AG04449 (cell line): ENCODE measurements at regions not wholly inside any gene's neighbourhood (a gene's known extent, or its start where the extent isn't known, plus 50 kb on each side); places are given as distances from the start of the nearest gene placed in this dataset.

Experiments used
- CTCF ChIA-PET: fragments of 350-600 bp; formaldehyde crosslinking; extraction: SDS; loops from one replicate; lab custom pipeline; 2021; ENCODE audit warnings: antibody characterized with exemption; lab: Yijun Ruan, JAX
- POLR2A ChIA-PET: fragments of 400-600, 350-600 bp; formaldehyde crosslinking; extraction: SDS; loops from one replicate; lab custom pipeline; 2020; ENCODE audit warnings: antibody characterized with exemption, inconsistent platforms; lab: Yijun Ruan, JAX
- DNase-seq: peaks from one replicate; pipeline ENCODE4 v3.0.0-alpha.2; 2010; ENCODE audit warnings: low read depth, low spot score
- H3K4me3 ChIP-seq: 2 replicates; pipeline ENCODE4 v1.5.1; 2011; ENCODE audit warnings: low read depth, mild to moderate bottlenecking, control low read depth, low read length
- TF ChIP-seq, protein P1 (sequence below): IDR thresholded peaks from one replicate; pipeline ENCODE4 v1.5.1; 2011; ENCODE audit warnings: mild to moderate bottlenecking, moderate library complexity, low read length, control low read depth, inconsistent platforms; ENCODE audit not compliant: insufficient read depth; ENCODE audit errors: missing control alignments

DNA sequence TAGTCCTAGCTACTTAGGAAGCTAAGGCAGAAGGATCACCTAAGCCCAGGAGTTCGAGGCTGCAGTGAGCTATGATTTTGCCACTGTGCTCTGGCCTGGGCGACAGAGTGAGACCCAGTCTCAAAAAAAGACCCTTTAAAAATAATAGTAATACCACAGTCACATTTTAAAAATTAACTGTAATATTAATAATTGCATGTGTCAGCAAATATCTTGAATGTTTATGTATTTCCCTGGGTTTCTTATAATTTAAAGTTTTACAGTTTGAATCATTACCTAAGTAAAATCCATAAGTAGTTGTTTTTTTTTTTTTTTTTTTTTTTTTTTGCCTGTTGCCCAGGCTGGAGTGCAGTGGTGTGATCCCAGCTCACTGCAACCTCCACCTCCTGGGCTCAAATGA is 69.2 kb downstream of the LYZL2 start:
- TF ChIP-seq, protein P1, sequence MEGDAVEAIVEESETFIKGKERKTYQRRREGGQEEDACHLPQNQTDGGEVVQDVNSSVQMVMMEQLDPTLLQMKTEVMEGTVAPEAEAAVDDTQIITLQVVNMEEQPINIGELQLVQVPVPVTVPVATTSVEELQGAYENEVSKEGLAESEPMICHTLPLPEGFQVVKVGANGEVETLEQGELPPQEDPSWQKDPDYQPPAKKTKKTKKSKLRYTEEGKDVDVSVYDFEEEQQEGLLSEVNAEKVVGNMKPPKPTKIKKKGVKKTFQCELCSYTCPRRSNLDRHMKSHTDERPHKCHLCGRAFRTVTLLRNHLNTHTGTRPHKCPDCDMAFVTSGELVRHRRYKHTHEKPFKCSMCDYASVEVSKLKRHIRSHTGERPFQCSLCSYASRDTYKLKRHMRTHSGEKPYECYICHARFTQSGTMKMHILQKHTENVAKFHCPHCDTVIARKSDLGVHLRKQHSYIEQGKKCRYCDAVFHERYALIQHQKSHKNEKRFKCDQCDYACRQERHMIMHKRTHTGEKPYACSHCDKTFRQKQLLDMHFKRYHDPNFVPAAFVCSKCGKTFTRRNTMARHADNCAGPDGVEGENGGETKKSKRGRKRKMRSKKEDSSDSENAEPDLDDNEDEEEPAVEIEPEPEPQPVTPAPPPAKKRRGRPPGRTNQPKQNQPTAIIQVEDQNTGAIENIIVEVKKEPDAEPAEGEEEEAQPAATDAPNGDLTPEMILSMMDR: no peak
- ChIA-PET POLR2A (no interaction called here), CTCF (interaction anchor here (7.1 kb wide), 1 partner anchor 22 kb away, joined by 52 read pairs; no protein-coding TSS in a partner anchor)
- DNase-seq: no peak
- H3K4me3 ChIP-seq: no peak overlapping the region

DNA sequence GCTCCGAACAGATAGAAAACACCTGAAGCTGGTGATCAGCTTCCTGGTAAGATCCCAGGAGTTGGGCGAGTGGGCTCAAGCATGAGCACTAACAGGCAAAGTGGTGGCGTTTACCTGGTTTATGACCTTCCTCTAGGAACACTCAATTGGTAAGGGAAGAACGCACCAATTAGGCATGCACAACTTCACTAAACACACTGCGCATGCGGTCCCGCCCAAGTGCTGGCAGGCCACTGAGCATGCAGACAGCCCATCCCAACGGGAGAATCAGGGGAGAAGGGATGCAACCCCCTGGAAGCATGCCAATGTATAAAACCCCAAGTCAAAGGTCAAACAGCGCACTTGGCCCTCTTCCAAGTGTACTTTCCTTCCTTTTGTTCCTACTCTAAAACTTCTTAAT is 70.4 kb downstream of the LYZL2 start:
- H3K4me3 ChIP-seq: no peak overlapping the region
- DNase-seq: no peak
- TF ChIP-seq, protein P1: no peak
- POLR2A ChIA-PET: no interaction called here
- CTCF ChIA-PET: interaction anchor here (7.1 kb wide), 1 partner anchor 23 kb away, joined by 52 read pairs; no protein-coding TSS in a partner anchor

DNA sequence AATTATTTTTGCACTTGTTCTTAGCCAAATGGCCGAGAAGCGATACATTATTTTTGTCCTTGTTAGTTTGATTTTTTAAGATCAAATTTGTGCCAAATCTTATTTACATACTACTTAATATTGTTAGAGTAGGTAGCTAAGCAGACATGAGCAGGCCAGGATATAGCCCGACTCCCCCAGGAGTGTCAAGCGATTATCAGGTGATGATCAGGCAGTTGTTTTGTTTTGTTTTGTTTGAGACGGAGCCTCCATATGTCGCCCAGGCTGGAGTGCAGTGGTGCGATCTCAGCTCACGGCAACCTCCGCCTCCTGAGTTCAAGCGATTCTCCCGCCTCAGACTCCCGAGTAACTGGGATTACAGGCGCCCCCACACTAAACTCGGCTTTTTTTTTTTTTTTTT is 71.1 kb downstream of the LYZL2 start:
- TF ChIP-seq, protein P1: no peak
- ChIA-PET CTCF (no interaction called here), POLR2A (no interaction called here)
- no peak overlapping the region for H3K4me3 ChIP-seq
- no peak for DNase-seq

DNA sequence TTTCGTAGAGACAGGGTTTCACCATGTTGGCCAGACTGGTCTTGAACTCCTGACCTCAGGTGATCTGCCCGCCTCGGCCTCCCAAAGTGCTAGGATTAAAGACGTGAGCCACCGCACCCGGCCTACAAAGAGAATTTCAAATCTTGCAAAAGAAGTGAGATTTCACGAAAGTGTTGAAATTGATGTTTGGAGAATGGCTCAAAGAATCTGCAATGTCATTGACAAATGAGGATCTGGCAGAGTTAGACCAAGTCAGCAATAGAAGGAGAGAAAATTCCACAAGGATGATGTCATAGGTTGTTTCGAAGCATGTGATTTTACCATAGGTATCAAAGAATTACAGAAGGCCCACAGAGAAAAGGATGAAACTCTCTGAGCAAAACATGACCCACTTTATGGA is 71.7 kb downstream of the LYZL2 start:
- DNase-seq: no peak
- ChIA-PET POLR2A (no interaction called here), CTCF (no interaction called here)
- TF ChIP-seq, protein P1: no peak
- H3K4me3 ChIP-seq: no peak overlapping the region

DNA sequence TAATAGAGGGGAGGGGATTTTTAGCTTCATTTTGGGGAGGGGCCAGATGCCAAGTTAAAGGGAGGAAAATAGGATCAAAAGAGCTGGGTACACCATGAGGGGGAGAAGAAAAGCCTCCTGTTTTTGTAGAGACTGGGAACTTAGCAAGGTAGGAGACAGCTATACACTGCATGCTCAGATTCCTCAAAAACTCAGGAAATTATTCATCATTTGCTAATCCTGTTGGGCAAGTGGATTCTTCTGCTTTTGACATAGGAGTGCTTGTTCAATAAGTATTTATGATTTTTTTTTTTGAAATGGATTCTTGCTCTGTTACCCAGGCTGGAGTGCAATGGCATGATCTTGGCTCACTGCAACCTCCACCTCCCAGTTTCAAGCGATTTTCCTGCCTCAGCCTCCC is 73.4 kb downstream of the LYZL2 start:
- TF ChIP-seq, protein P1: no peak
- no peak for DNase-seq
- CTCF ChIA-PET: interaction anchor here (0.6 to 2.0 kb wide), 10 partner anchors 9 to 169 kb away, joined by 3 to 13 read pairs (median 4); no protein-coding TSS in a partner anchor
- POLR2A ChIA-PET: interaction anchor here (0.6 kb wide), 1 partner anchor 1593 kb away, joined by 3 read pairs; no protein-coding TSS in a partner anchor
- H3K4me3 ChIP-seq: no peak overlapping the region

DNA sequence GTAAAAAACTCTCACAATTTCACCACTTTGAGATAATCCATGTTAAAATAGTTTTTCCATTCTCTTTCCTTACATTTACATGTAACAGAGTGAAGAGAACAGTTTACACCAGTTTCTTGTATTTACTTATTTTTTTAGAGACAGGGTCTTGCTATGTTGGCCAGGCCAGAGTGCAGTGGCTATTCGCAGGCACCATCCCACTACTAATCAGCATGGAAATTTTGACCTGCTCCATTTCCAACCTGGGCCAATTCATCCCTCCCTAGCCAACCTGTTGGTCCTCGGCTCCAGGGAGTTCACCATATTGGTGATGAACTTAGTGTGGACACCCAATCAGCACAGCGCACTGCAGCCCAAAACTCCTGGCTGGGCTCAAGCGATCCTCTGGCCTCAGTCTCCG is 74.1 kb downstream of the LYZL2 start:
- no peak overlapping the region for H3K4me3 ChIP-seq
- ChIA-PET CTCF (interaction anchor here (0.6 to 1.6 kb wide), 4 partner anchors 8 to 163 kb away, joined by 3 to 7 read pairs (median 5); no protein-coding TSS in a partner anchor), POLR2A (no interaction called here)
- TF ChIP-seq, protein P1: no peak
- DNase-seq: no peak
